Ishikawa (cell line): ENCODE measurements at regions not wholly inside any gene's neighbourhood (a gene's known extent, or its start where the extent isn't known, plus 50 kb on each side); places are given as distances from the start of the nearest gene placed in this dataset.

Experiments
- CEBPB ChIP-seq: IDR thresholded peaks from 2 replicates; pipeline ENCODE4 v1.6.1; 2012
- CREB1 ChIP-seq: IDR thresholded peaks from 2 replicates; pipeline ENCODE4 v1.6.1; 2012; ENCODE audit warnings: low read depth
- EGR1 ChIP-seq: IDR thresholded peaks from 2 replicates; pipeline ENCODE4 v1.6.1; 2012
- EP300 ChIP-seq: IDR thresholded peaks from 2 replicates; pipeline ENCODE4 v1.6.1; 2012; ENCODE audit warnings: borderline replicate concordance
- FOXM1 ChIP-seq: IDR thresholded peaks from 2 replicates; pipeline ENCODE4 v1.6.1; 2012; ENCODE audit warnings: low read depth, borderline replicate concordance
- NFIC ChIP-seq: IDR thresholded peaks from 2 replicates; pipeline ENCODE4 v1.6.1; 2012
- RAD21 ChIP-seq: IDR thresholded peaks from 2 replicates; pipeline ENCODE4 v1.6.1; 2012; ENCODE audit warnings: low read depth
- REST ChIP-seq: IDR thresholded peaks from 2 replicates; pipeline ENCODE4 v1.6.1; 2012; ENCODE audit warnings: low read depth, mild to moderate bottlenecking
- TAF1 ChIP-seq: IDR thresholded peaks from 2 replicates; pipeline ENCODE4 v1.6.1; 2012; ENCODE audit warnings: low read depth, mild to moderate bottlenecking
- TCF12 ChIP-seq: IDR thresholded peaks from 2 replicates; pipeline ENCODE4 v1.6.1; 2012; ENCODE audit warnings: low read depth
- TEAD4 ChIP-seq: IDR thresholded peaks from 2 replicates; pipeline ENCODE4 v1.6.1; 2012
- YY1 ChIP-seq: IDR thresholded peaks from 2 replicates; pipeline ENCODE4 v1.6.1; 2012; ENCODE audit warnings: low read depth
- ZBTB7A ChIP-seq: IDR thresholded peaks from 2 replicates; pipeline ENCODE4 v1.6.1; 2012; ENCODE audit warnings: low read depth
- TF ChIP-seq, protein P1 (sequence below): IDR thresholded peaks from 2 replicates; pipeline ENCODE4 v1.6.1; 2012
- TF ChIP-seq, protein P2 (sequence below): IDR thresholded peaks from 2 replicates; pipeline ENCODE4 v1.6.1; 2012

DNA sequence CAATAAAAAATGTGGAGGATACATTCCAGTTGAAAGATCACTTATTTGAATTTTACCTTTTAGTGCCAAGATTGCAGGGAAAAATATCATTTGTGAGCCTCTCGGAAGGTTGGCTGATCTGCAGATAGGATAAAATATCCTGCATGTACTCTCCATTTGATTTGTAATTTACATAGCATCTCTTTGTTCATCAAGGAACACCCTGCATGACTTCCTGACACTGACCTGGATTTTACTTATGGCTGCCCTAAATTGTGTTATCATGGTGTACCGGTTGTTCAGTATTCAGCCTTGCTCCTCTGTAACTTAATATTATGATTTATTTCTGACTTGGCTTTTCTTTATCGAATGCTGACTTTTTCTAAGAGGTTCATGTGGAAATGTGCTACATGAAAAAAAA lies 226.4 kb downstream of the PIK3C3 start:
- TF ChIP-seq TAF1 (no peak), EGR1 (no peak)
- TF ChIP-seq, protein P1, sequence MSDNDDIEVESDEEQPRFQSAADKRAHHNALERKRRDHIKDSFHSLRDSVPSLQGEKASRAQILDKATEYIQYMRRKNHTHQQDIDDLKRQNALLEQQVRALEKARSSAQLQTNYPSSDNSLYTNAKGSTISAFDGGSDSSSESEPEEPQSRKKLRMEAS = no peak

GRCh38 chr18:42182728-42183700 lies 228.0 kb downstream of the PIK3C3 start:
- TF ChIP-seq ZBTB7A (no peak), TAF1 (no peak), EP300 (no peak), FOXM1 (no peak), CEBPB (no peak), EGR1 (no peak), TCF12 (no peak), NFIC (no peak)
- TF ChIP-seq, protein P1 = no peak

- TF ChIP-seq NFIC = no peak
- TF ChIP-seq TEAD4 = 0 out of 2 replicates have a peak, but pooled peaks have one; percentile 19
- TF ChIP-seq TAF1 = no peak
- TF ChIP-seq, protein P1 = no peak
- TF ChIP-seq RAD21 = no peak
- TF ChIP-seq, protein P2, sequence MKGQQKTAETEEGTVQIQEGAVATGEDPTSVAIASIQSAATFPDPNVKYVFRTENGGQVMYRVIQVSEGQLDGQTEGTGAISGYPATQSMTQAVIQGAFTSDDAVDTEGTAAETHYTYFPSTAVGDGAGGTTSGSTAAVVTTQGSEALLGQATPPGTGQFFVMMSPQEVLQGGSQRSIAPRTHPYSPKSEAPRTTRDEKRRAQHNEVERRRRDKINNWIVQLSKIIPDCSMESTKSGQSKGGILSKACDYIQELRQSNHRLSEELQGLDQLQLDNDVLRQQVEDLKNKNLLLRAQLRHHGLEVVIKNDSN = no peak
- TF ChIP-seq FOXM1 = no peak
- TF ChIP-seq CREB1 = no peak
- no peak for TF ChIP-seq YY1
Observed at GRCh38 chr18:42183746-42184145, 228.7 kb downstream of the PIK3C3 start.

DNA sequence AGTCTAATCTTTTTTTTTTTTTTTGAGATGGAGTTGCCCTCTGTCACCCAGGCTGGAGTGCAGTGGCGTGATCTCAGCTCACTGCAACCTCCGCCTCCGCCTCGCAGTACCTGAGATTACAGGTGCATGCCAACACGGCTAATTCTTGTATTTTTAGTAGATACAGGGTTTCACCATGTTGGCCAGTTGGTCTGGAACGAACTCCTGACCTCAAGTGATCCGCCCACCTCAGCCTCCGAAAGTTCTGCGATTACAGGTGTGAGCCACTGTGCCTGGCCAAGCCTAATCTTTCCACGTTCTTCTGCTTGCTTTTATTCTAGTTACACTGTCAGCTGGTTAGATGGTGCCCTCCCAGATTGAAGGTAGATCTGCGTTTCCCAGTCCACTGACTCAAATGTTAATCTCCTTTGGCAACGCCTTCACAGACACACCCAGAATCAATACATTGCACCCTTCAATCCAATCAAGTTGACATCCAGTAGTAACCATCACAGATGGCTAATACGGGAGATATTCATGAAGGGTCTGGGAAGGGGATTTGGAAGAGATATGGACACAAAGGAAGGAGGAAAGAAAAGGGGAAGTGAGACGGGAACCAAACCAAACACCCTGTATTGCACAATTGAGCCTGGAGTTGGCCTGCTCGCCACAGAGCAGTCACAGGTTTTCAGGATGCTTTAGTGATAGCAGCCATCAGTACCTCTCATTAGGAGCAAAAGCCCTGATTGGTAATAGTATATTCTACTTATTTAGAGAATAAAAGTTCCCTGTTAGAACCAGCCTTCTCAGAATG lies 229.8 kb downstream of the PIK3C3 start:
- TF ChIP-seq TCF12 (no peak), CREB1 (no peak), FOXM1 (no peak), CEBPB (no peak), YY1 (no peak), NFIC (no peak), ZBTB7A (no peak), TAF1 (no peak), TEAD4 (no peak), EGR1 (no peak), REST (no peak), RAD21 (no peak), EP300 (no peak)
- TF ChIP-seq, protein P2 = no peak
- TF ChIP-seq, protein P1 = no peak

DNA sequence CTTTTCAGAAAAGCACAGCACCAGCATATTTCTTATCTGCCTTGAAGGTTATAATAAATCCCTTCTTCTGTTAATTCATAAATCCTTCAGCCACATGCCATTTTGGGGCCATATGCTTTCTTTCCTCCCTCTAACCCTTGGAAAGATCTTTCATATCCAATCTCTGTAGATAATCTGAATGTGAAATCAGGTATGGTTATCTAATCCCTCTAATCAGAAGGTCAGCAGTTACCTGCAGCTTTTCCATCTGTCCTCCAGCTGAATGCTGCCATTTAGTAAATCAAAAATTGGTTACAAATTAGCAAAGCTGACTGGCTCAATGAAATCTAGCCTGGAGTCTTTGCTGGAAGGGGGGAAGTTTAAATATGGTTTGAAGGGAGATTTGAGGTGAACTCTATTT lies 230.5 kb downstream of the PIK3C3 start:
- TF ChIP-seq EP300 (no peak), ZBTB7A (no peak), NFIC (no peak), FOXM1 (no peak), TAF1 (no peak), RAD21 (no peak), TCF12 (no peak), EGR1 (no peak)
- TF ChIP-seq, protein P1 = no peak

- no peak for TF ChIP-seq EP300
- TF ChIP-seq REST = no peak
- TF ChIP-seq RAD21 = no peak
- no peak for TF ChIP-seq NFIC
- no peak for TF ChIP-seq FOXM1
- TF ChIP-seq EGR1 = no peak
- TF ChIP-seq TCF12 = no peak
- TF ChIP-seq TAF1 = no peak
- no peak for TF ChIP-seq CEBPB
- no peak for TF ChIP-seq YY1
- TF ChIP-seq, protein P2 = no peak
- TF ChIP-seq ZBTB7A = no peak
- no peak for TF ChIP-seq CREB1
Observed at GRCh38 chr18:42187611-42188380, 232.8 kb downstream of the PIK3C3 start.
